Hippocampal formation (tissue), 2 donors: ENCODE measurements at regions not wholly inside any gene's neighbourhood (a gene's known extent, or its start where the extent isn't known, plus 50 kb on each side); places are given as distances from the start of the nearest gene placed in this dataset.

Experiments used
- DNase-seq, 2 donors: peaks; one replicate each; lab custom pipeline; 2025; lab: John Stamatoyannopoulos, UW

DNA sequence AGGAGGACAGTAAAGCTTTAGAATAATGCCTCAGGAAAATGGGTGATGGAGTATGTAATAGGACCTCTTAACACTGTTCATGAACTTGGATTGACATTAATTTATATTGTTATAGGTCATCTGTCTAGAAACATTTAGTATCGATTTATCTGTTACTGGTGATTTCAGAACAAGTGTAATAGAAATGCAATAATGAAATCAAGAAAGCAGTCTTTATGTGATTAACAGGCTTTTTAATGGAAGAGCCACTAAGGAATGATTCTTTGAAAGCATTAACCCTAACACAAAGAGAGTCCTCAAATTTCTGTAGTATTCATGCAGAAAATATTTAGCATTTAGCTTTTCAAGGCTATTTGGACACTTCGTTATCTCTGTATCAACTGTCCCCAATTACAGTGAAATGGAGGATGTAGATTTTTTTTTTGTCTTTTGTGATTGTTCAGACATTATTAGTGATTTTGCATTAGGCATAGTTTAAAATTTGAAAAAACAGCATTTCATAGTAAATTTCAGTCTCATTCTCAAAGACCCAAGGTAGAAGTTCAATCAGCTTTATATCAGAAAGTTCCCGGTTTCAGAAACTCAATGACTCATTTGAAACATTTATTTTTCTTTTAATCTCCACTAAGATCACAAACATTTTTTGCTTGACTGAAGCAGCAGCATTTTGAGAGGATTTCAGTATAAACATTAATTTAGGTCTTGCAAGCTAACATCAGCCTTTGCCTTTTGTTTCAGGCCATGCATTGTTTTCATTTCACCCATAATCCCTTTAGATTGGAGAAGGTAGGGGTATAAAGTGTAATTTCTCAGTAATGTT, 56.3 kb downstream of the AGTR2 start:
- DNase-seq: no peak

DNA sequence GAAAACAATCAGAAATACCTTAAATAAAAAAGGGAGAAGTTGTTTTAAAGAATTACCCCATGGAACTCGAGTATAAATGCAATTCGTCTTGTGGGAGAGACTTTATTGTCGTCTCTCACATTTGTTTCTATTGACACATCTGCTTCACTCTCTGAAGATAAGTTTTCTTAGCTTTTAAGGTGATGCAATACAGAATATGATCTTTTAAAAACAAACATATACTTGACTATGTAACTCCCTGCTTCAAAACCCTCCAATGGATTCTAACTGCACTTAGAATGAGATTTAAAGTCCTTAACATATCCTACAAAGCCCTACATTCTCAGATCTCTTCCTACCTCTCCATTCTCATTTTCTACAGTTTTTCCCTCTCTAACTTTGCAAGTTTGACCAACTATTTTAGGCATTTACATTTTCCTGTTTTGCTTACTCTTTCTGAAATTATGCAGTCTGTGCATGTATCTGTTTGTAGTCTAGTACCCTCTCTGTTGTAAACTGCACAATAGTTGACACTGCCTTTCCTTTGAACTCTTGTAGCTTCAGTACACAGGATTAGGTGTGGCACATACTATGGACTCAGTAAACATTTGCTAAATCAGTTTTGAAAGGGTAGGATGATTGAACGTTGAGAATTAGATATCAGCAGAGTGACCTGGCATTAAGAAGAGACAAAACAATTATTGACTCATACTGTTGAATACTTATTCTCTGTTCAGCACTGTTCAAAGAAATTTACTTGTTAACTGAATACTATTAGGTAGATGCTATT, 59.8 kb downstream of the AGTR2 start:
- no peak for DNase-seq

DNA sequence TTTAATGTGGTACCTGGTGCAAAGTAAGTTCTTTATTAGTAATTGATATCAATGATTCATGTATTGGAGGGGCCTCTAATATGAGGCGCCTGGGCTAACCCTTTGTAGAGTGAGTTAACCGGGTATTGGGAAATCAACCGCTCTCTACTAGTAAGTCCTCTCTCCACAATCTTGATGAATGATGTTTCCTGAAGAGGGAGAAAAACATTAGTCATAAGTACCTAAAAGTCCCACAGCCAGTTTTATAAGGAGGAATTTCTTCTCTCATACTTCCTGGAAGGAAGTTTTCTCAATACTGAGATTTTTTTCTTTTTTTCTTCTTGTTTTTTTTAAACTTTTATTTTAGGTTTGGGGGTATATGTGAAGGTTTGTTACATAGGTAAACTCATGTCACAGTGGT, 62.3 kb downstream of the AGTR2 start:
- no peak for DNase-seq

DNA sequence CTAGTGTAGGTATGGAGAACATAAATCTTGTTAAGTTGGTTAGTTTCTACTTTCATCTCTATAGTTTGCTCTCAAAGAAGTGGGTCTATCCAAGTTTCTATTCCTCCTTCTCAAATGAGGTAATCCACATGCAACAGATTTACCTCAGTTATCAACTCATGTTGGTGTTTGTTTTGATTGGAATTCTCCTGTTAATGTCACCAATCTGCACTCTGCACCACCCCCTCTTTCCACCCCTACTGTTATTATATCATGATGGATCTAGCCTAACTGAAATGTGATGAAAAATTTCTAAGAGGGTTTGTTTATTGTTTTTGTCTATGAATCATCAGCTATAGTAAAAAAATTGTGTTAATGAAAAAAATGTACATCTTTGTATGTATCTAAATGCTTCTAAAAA, 66.1 kb downstream of the AGTR2 start:
- no peak for DNase-seq

DNA sequence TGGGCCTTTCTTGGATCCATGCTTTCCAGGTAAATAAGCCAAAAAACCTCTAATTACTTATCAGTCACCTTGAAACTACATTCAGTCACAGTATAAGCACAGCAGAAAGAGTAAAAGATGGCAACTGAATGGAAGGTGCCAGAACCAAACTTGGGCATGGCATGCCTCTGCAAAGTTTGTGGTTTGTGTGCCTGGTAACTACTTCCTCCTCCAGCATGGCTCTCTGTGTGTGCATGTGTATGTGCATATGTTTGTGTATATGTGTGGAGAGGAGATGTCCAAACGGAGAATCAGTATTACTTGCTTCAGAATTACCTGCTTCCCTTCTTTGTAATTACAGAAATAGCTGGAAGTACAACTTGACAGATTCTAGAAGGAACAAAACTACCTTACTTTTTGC, 67.5 kb downstream of the AGTR2 start:
- no peak for DNase-seq

DNA sequence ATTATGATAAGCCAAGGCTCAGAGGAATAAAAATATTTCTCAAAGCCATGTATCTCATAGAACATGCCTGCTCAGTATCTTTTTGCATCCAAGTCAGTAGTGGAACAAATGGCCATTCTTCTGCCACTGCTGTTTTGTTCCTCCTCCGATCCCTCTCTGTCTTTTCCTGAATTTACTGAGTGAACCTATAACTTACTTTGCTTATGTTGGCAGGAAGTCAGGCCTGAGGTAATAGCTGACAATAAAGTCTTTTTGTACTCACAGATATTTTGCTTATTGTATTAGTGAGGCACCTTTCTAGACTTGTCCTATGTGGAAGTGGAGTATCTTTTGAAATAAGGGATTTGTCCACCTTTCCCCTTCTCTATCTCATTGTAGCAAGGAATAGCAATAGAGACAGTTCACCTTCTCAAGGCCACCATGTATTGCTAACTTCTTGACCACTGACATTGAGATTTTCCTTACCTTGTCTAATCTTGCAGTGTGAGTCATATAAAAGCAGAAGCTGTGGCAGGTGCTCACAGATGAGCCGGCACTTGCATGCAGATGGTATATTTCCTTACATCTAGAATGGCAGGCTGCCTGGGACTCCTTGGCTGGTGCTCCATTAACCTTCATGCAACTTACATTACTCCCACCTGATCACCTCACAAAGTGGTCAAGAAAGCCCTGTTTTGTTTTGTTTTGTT, 68.2 kb downstream of the AGTR2 start:
- DNase-seq: no peak

DNA sequence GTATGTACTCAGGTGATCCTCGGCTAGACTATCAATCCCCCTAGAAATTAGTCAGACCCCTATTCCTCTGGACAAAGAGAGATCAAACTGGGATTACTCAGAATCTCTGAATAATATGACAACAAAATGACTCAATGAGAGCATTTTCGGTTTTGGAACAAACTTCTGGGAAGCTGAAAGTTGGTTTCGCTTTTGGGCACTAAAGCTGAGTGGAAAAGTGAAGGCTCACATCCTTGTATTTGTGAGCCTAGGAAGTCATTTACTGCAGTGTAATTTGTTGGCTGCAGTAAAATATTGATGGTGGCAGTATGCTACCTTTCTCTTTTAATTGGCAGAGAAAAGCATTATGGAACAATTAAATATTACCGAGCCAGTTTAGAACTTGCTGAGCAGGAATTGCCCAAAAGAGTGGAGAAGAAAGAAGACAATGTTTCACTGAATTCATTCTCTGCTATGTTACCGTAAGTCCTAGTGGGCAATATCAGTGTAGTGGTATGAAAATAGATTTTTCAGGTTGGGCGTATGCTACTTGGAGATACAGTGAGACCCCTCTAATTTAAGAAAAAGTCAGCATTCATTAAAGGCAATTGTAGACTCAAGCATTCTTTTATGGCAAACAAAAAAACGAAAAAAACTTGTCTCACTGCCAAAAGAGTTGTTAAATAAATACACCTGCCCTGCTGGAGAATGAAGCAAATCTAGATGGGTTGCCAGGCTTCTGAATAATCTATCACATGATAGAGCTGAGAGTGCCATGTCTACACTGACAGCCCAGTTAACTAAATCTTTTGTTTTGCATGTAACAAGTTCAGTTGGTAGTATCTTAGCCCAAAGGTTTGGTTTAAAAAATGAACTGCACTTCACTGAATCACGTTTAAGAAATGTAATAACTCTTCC, 69.6 kb downstream of the AGTR2 start:
- DNase-seq: no peak

DNA sequence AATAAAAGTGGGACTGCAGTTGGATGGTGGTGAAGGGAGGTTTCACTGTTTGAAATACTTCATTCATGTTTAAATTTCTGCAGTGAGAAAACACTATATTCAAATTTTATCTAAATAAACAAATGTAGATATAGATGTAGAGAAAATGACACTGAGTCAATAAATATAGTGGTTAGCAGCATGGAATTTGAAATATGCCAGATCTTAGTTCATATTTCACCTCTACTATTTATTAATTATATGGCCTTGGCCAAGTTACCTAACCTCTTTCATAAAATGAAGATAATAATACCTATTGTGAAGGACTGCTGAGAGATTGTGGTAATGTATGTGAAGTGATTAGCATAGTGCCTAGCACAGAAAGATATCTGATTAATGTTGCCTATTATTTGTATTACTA, 70.5 kb downstream of the AGTR2 start:
- no peak for DNase-seq

DNA sequence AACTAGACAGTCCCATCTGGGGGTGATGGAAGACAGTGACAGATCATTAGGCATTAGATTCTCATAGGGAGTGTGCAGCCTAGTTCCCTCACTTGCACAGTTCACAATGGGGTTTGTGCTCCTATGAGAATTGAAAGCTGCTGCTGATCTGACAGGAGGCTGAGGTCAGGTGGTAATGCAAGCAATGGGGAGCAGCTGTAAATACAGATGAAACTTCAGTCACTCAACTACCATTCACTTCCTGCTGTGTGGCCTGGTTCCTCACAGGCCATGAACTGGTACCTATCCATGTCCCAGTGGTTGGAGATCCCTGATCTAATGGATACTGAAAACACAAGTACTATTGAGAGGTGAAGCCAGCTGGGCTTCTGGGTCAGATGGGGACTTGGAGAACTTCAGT, 72.5 kb downstream of the AGTR2 start:
- no peak for DNase-seq

DNA sequence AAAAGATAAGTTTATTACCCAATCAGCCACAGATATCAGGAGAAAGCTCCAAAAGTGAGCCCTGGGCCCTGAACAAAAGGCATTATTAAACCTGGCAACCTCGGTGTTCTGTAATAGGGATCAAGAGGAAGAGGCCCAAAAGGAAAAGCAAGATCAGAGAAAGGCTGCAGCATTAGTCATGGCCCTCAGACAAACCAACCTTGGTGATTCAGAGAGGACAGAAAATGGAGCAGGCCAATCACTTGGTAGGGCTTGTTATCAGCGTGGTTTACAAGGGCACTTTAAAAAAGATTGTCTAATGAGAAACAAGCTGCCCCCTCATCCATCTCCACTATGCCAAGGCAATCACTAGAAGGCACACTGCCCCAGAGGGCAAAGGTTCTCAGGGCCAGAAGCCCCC, 75.7 kb downstream of the AGTR2 start:
- no peak for DNase-seq

DNA sequence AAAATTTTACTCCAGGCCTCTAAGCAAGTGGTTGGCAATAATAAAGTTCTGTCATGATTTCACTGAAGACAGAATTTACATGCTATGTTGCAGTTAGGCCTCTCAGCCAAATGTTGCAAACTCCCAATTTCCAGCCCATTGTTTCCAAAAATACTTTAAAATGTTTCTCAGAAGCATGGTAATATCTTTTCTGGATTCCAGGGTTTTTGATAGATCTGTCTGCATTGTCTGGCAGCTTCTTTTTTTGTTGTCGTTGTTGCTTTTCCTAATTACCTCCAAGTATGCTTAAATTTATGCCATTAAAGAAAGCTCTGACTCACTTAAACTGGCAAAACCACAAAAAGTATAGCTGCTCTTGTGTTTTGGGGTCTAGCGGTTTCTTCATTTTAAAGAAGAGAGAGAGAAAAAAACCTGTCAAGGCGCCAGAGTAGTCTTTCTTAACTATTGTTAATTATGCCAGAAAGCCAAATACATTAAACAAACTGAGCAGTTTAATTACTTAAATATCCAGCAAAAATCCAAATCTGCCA, 97.0 kb downstream of the AGTR2 start:
- no peak for DNase-seq

DNA sequence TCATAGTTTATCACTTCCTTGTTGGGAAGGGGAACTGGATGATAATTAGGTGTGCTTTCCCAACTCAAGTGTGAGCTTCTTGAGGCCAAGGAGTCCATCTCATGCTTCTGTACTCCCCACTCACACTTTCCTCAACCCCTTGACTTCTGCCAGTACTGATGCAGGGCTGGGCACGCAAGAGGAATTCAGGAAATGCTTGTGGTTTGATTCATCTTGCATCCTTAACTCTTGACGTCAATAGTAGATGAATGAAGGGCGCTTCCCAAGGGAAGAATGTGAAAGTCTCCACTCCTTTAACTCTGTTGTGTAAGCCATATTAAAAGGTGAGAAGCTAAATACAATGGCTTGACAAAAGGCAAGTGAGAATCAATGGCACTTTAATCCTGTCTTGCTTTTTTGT, 101.8 kb downstream of the AGTR2 start:
- no peak for DNase-seq

DNA sequence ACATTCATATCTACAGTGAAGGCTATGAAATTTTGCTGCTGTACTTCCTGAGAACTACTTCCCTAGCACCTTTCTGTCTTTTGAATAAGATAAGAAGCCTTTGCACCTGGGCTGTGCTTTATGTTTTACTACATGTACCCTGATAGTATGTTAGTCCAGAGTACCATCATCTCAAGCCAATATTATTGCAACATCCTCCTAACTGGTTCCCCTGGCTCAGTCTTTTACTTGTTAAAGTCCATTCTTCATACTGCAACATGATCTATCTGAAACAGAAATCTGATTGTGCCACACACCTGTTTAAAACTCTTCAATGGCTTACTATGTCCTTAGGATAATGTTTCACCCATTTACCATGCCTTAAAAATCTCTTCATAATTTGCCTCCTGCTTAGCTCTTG, 102.3 kb downstream of the AGTR2 start:
- DNase-seq: no peak

DNA sequence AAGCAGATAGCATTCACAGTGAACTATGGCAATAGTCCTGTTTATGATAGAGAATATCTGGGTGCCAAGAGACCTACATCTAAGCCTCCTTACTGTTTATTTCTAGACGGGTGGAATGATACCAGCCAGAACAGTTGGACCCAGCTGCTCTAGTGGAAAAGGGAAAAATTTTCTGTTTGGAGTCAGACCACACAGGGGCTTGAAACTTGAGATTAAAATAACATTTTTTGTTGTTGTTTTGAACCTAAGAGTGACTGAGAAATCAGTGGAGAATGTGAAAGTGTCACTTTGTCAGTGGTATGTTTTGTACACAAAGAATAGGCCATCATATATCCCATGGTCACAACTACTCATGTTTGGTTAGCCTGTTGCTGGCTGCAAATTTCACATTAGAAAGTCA, 105.7 kb downstream of the AGTR2 start:
- no peak for DNase-seq

DNA sequence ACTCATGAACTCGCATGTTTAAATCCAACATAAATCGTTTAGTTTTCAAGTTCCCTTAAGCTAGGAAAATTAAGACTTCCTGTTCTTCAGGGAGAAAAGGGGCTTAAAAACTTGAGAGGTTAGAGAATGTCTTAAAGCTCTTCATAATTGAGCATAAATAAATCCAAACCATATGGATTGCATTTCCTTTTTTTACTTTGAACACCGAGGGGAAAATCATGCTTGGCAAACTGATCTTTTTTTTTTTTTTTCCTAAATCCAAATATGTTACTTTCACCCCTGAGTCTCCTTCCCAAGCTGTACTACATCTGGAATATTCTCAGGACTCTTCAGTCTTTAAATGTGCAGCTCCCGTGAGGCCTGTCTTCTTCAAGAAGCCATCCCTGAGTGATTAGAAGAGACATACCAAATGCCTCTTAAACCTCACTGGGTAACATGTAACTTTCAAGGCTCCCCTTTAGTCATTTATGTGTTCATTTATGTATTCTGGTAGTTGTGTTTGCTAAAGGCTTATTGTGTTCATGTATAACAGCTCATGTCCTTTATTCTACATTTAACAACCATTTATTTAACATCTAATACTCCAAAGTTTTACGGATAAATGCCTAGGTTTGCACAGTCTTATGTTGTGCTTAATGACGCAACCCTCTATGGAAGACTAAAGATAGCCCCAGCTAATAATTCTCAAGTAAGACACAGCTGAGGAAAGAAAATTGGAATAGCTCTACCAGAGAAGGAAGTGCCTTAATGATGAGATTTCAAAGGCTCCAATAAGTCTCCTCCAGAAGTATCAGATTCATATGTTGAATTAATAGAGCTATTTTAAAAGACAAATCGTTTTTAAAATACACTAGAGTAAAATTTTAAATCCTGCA, 107.0 kb downstream of the AGTR2 start:
- no peak for DNase-seq

DNA sequence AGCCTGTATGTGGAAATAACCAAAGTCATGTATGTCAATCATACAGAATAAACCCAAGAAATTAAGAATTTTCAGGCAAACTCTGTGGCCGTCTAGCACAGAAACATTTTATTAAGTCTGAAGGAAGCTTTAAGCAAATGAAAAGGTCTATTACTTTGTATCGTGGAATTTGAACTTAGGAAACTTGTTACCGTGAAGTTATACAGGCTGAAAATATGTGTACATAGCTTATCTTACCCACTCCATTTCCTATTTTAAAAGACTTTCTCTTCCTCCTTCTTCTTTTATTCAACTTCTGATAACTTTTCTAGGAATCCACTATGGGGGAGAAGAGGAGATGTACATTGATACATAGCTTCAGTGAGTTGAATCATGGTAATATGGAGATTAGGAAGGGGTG, 108.3 kb downstream of the AGTR2 start:
- DNase-seq: no peak

DNA sequence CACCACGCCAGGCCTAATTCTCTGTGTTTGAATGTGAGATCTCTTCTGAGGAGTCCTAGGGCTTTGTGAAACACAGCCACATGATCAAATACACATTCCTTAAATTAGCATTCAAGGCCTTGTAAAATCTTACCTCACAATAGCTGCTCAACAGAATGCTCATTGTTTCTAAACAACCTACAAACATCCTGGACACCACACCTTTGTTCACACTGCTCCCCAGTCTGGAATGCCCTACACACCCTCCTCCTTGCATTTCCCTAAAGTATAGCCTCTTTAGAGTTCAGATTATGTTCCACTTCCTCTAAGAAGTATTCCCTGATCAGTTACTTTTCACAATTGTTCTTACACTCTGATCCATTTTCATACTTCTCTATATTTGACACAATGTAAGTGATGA, 110.6 kb downstream of the AGTR2 start:
- no peak for DNase-seq

DNA sequence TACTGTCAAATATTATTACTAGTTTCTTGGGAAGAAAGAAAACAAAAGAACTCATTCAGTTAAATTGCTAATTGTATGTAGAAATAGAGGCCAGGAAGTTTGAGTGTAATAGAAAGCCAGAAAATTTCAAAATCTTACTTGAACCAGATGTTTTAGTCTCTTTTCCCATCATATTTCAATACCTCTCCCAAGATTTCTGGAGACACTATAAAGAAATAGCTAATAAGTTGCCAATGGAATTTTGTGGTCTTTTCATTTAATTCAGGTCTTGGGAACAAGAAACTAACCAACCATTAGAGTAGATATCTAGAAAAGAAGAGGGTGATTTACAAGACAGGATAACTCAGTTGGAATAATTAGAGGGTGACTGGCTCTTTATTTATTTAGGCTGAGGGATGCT, 112.2 kb downstream of the AGTR2 start:
- no peak for DNase-seq

DNA sequence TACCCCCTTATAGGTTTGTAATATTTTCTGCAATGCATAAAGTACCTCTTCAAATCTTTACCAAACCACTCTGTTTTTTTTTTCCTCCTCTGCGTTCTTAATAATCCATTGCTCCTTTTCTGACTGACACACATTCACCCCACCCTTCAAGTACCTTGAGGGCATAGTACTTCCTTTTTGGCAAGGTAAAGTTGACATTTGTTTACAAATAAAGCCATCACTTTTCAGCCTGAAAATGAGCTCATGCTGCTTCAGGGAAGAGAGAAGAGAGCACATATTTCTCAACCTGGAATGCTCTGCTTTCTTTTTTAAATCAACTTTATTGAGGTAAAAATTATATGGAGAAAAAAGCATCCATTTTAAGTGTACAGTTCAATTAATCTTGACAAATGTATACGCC, 113.9 kb downstream of the AGTR2 start:
- no peak for DNase-seq

DNA sequence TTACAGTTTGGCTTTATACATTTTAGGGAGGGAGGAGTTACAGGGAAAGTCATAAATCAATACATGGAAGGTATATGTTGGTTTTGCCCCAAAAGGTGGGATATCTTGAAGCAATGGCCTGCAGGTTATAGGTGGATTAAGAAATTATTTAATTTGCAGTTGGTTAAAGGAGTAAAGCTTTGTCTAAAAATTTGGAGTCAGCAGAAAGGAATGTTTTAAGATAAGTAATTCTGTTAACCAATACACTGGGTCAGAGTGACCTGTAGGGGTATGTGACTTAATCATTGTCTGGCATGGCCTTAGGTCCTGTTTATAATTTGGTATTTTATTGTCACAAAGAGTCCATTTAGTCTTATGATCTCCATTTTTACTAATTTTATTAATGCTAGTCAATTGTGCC, 115.0 kb downstream of the AGTR2 start:
- no peak for DNase-seq

DNA sequence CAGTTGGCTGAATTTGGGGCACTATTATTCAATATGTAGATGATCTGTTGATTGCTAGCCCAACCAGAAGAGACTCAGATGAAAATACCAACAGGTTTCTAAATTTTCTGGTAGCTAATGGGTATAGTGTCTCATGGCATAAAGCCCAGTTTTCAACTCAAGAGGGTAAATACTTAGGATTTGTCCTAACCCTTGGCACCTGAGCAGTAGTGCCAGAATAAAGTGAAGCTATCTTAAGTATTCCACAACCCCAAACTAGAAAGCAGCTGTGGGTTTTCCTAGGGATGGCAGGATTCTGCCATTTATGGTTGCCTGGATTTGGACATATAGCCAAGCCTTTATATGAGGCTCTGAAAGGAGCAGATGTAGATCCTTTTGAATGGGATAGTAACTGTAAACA, 119.0 kb downstream of the AGTR2 start:
- no peak for DNase-seq
